ENCODE measurements at regions not wholly inside any gene's neighbourhood (a gene's known extent, or its start where the extent isn't known, plus 50 kb on each side); places are given as distances from the start of the nearest gene placed in this dataset.

DNA sequence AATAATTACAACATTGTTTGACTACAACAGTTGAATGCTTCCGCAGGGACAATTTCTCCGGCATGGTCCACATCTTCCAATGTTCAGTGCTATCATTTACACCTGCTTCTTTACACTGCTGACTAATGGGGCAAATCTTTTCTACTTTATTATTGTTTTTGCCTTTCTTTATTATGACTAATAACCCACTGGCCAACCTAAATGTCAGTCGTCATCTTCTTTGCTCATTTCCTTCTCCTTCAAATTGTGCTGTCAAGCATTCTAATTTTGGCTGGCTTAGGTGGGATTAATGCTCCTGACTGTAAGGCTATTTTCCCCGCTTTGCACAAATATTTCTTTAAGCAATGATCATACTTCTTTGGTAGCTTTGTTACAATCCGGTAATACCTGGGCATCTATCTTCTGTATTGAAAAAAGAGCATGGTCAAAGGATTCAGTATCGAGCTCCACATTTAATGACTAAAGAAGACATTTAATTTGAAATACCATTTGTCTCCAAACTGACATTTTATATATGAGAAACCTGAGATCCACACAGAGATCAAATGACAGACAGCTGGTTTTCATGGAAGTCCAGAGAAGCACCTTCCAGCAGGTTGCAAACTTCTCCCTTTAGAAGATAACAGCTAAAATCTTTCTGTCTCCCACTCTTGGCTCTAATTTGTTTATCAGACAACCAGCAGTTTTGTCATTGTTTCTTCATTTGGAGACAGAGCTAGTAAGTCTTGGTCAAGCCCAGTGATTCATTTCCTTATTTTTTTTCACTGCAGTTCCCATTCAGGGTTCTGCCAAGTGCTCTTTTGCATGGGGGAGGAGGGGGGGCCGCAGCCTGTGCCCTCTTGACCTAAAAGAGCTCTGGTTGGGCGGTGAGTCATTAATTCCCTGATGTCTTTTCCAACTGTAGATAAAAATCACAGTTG is 132.9 kb downstream of the SOCS6 start:
- TF ChIP-seq, protein P1, sequence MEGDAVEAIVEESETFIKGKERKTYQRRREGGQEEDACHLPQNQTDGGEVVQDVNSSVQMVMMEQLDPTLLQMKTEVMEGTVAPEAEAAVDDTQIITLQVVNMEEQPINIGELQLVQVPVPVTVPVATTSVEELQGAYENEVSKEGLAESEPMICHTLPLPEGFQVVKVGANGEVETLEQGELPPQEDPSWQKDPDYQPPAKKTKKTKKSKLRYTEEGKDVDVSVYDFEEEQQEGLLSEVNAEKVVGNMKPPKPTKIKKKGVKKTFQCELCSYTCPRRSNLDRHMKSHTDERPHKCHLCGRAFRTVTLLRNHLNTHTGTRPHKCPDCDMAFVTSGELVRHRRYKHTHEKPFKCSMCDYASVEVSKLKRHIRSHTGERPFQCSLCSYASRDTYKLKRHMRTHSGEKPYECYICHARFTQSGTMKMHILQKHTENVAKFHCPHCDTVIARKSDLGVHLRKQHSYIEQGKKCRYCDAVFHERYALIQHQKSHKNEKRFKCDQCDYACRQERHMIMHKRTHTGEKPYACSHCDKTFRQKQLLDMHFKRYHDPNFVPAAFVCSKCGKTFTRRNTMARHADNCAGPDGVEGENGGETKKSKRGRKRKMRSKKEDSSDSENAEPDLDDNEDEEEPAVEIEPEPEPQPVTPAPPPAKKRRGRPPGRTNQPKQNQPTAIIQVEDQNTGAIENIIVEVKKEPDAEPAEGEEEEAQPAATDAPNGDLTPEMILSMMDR (IDR thresholded peaks at IDR 0.05), result no peak
- TF ChIP-seq POLR2A (IDR thresholded peaks at IDR 0.05), result no peak
